GM18508 (cell line): ENCODE measurements at regions not wholly inside any gene's neighbourhood (a gene's known extent, or its start where the extent isn't known, plus 50 kb on each side); places are given as distances from the start of the nearest gene placed in this dataset.
"Not testable (repeated sequence)": the region's sequence is repeated elsewhere in the genome, so short reads cannot be mapped to it uniquely, and the experiment has no call there.

ENCODE experiments used
- ATAC-seq: cut with Tn5 transposase; IDR thresholded peaks from one replicate; pipeline ENCODE4 v1.9.1; 2021; ENCODE audit warnings: moderate number of reproducible peaks; ENCODE audit not compliant: insufficient read depth, unreplicated experiment

- not testable (repeated sequence) for ATAC-seq
Measured at GRCh38 chr17:45554479-45554878, 64.0 kb upstream of the PLEKHM1 start.

GRCh38 chr17:45558821-45559220, 68.3 kb upstream of the PLEKHM1 start:
- ATAC-seq: not testable (repeated sequence)

GRCh38 chr17:45562868-45563267, 72.3 kb upstream of the PLEKHM1 start:
- not testable (repeated sequence) for ATAC-seq

- not testable (repeated sequence) for ATAC-seq
Measured at GRCh38 chr17:45563283-45563682, 72.8 kb upstream of the PLEKHM1 start.

- not testable (repeated sequence) for ATAC-seq
Measured at GRCh38 chr17:45568275-45568674, 77.8 kb upstream of the PLEKHM1 start.

- not testable (repeated sequence) for ATAC-seq
Measured at GRCh38 chr17:45573326-45573725, 82.8 kb upstream of the PLEKHM1 start.

- ATAC-seq: no peak
Measured at GRCh38 chr17:45573924-45574770, 83.6 kb upstream of the PLEKHM1 start.

- ATAC-seq: peak; percentile 48
Measured at GRCh38 chr17:45575126-45575885, 84.8 kb upstream of the PLEKHM1 start.

- not testable (repeated sequence) for ATAC-seq
Measured at GRCh38 chr17:45576527-45577307, 86.2 kb upstream of the PLEKHM1 start.

- ATAC-seq: no peak
Measured at GRCh38 chr17:45577571-45578279, 87.2 kb upstream of the PLEKHM1 start.

GRCh38 chr17:45578516-45579455, 88.3 kb upstream of the PLEKHM1 start:
- ATAC-seq: no peak

- ATAC-seq: no peak
Measured at GRCh38 chr17:45579529-45580495, 89.3 kb upstream of the PLEKHM1 start.

- no peak for ATAC-seq
Measured at GRCh38 chr17:45580924-45581323, 90.4 kb upstream of the PLEKHM1 start.

- ATAC-seq: no peak
Measured at GRCh38 chr17:45581860-45582259, 91.3 kb upstream of the PLEKHM1 start.

GRCh38 chr17:45584092-45585036, 93.8 kb upstream of the PLEKHM1 start:
- ATAC-seq: no peak

- not testable (repeated sequence) for ATAC-seq
Measured at GRCh38 chr17:45585037-45585733, 94.7 kb upstream of the PLEKHM1 start.
